Right forelimb (tissue), 1 donor: ENCODE measurements at regions not wholly inside any gene's neighbourhood (a gene's known extent, or its start where the extent isn't known, plus 50 kb on each side); places are given as distances from the start of the nearest gene placed in this dataset.

Experiments
- DNase-seq: peaks from one replicate; pipeline ENCODE4 v3.0.0-alpha.2; 2018

DNA sequence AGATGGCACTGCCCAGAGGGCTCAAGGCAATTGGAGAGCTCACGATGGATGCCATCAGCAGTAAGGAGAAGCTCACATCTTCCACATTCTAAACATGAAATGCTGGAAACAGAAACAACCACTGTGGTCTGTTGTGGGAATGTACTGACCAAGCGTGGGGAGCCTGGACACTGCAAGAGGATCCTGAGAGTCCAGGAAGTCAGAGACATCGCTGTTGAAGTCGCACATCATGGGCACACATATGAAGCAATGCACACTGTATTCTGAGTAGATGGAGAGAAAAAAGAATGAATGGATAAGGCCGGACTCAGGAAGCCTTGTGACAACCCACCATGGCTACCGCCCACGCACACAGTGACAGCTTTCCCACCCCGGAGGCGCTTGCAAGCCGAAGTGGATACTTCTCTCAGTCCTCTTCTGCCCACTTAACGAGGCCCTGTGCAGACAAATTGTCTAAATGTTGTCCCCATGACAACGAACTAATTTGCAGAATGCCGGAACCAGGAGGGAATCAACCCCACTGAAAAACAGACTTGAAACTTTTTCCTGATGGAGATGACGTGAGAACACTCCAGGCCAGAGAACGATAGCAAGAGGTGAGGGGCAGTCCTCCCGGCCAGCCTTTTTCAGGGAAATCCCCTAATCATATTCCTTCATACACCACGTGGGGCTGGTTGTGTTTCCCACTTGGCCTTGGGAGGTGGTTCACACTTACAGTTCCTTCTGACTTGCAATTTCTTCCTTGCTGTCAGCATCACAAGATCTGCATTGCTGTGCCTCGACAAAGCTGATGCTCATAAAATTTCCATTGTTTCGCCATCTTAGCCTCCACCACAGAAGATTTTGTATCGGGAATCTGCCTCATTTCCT, 109.6 kb upstream of the SERP2 start:
- DNase-seq, result no peak

DNA sequence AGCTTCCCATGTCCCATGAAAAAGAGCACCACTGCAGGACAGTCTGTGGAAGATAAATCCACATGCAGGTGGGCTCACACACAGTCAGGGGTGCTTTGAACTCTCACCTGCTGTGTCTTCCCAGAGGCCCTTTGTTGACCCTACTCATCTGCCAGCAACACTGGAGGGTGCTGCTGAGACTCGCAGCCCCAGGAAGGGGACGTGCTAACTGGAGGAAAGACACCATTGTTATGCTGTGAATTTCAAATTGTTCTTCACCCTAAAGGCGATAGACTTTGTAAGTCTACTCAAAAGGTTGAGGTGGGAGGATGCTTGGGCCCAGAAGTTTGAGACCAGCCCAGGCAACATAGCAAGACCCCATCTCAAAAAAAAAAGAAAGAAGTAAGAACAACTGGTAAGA, 107.3 kb upstream of the SERP2 start:
- no peak for DNase-seq

DNA sequence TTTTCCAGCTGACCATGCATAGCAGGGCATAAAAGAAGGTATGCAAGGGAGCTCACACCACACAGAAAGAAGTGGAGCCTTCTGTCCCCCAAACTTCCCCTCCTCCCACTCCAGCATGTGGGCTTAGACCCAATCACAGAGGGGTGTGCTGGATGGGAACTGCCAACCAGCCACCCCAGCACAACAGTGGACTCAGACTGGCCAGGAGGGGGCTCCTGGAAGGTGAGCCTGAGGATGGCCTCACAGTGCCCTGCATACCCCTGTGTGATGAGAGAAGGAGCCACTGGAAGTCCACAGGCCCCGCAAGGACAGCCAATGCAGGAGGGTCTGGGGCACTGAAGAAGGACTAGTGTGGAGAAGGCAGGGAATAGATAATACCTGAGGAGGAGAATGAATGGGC, 106.9 kb upstream of the SERP2 start:
- DNase-seq, result no peak

DNA sequence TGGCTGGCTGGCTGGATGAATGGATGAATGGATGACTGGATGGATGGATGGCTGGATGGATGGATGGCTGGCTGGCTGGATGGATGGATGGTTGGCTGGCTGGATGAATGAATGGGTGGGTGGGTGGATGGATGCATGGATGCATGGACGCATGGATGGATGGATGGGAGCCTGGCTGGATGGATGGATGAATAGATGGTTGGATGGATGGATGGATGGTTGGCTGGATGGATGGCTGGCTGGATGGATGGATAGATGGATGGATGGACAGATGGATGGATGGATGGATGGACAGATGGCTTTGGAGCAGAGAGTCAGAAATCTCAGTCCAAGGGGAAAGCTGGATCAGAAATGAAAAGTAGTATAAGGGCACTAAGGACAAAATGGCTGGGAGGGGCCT, 106.4 kb upstream of the SERP2 start:
- no peak for DNase-seq

DNA sequence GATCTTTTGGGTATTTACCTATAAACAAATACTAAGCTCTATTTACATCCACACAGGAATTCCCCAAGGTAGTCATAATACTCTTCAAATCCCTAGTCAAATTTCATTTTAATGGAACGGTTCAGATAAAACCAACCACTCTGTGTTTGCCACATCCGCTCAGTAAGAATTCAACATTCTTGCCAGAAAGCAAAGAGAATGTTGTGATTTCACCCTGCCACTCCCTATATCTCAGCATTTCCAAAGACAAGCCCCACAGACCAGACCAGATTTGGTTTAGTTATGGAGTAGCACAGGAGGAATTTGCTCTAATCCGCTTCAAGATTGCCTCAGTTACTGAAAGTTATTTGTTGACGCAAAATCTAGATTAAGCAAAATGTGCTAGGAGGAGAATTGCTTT, 105.6 kb upstream of the SERP2 start:
- DNase-seq, result no peak

DNA sequence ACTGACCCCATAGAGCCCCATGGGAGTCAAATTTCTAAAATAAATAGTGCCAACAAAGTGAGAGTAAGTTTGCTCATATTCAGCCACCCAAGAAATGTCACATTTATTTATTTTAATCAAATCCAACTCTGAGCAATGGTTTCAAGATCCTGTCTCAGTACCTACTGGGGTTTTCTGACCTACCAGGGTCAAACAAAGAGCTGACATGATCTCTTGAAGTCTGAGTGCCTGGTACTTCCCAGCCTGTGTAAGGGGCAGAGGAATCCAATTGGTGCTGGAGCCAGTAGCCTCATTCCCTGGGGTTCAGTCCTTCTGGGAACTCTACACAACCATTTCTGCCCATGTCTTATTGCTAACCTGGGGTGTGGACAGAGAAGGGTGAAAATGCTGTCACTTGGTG, 104.6 kb upstream of the SERP2 start:
- no peak for DNase-seq

DNA sequence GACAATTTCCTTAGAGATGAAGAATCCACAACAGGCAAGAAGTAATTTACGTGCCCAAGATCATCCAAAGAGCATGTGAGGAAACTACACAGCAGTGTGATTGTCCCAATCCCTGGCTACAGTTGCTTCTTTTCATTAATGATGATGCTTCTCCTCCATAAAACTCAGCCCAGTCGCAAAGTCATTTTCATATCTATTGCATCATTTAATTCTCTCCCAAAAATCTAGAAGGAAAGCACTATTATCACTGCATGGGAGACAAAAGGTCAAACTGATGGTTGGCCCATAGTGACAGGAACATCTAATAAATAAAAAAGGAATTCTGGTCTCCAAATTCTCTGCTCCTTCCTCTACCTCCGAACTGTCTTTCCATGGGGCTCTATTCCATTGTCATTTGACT, 103.5 kb upstream of the SERP2 start:
- DNase-seq, result no peak

DNA sequence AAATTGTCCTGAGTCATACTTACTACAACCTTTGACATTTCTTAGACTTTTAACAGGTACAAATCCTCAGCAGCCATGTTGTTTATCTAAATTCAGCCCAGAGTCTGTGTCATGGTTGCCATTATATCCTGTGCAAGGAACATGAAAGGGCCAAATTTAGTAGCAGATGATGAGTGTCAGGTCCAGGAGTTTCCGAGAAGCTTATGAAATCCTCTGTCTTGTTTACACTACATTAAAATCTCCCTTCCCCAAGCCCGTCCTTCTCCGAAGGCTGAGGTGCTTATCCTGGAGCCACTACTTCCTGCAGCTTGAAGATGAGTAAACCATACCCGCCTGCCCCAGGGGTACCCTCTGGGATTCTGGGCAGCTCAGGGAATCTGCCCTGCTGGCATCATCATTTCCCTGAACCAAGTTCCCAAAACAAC, 102.6 kb upstream of the SERP2 start:
- no peak for DNase-seq

DNA sequence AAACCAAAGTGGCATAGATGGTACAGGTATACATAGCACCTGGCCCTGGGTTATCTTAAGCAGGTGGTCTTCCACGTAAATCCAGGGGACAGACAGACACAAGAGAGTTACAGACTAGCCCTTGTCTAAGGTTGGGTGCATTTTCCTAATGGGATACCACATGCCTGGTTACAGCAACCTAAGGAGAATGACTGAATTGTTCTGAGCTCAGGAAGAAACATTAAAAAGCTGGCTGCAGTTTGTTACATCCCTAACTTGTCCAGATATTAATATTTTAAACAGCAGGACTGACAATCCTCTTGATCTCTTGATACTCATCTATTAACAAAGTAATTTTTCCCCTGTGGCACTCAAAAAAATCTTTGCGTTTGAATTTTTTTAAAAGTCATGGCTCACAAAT, 102.2 kb upstream of the SERP2 start:
- no peak for DNase-seq

DNA sequence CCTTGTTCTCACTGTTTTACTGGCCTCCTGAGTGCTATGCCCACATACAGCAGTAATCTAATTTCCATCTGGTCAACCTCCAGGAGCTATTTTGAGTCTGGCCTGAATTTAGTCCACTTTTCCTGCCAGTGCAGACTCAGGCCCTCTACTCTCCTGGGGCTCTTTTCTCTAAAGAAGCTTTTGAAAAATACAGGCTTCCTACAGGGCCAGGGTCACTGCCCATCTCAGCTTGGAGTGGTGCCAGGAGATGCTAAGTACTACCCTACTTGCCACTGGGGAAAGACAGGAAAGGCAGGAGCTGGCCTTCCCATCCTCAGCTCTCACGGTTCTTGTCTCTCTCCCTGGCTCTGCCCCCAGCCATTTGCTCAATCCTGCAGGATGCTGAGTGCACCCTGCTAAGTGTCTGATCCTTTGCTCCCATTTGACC, 101.7 kb upstream of the SERP2 start:
- peak; percentile 62 for DNase-seq

DNA sequence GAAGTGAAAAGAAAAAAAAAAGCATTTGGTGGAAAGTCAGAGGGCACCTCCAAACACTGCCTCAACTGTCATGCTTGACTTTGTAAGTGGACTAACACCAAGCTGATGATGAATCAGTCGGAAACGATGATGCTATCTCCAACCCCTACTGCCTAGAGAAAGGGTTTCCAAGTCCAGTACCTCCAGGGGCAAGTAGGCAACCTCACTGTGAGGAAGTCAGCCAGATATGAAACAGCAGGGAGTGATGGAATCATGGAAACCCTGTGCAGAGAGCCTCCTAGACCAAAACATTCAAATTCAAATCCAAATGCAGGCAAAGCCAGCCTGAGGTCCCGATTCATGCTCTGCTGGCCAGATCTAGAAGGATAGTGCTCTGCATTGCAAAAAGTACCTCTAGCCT, 100.9 kb upstream of the SERP2 start:
- no peak for DNase-seq

DNA sequence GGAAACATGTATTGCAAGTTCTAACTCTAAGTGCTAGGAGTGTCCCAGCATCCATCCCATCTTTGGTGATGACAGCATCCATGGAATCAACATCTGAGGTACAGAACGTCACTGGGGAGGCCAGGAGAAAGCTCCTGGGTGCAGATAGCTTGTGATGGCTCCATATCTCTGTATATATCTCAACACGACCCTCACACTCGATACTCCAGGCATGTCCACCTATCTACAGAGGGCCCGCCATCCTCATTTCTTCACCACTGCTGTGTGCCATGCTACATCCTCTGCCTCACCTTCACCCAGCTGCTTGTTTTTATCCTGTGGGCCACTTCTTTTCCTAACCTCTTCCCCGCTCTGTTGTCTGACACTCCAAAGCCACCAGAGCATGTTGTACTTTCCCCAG, 100.4 kb upstream of the SERP2 start:
- no peak for DNase-seq

DNA sequence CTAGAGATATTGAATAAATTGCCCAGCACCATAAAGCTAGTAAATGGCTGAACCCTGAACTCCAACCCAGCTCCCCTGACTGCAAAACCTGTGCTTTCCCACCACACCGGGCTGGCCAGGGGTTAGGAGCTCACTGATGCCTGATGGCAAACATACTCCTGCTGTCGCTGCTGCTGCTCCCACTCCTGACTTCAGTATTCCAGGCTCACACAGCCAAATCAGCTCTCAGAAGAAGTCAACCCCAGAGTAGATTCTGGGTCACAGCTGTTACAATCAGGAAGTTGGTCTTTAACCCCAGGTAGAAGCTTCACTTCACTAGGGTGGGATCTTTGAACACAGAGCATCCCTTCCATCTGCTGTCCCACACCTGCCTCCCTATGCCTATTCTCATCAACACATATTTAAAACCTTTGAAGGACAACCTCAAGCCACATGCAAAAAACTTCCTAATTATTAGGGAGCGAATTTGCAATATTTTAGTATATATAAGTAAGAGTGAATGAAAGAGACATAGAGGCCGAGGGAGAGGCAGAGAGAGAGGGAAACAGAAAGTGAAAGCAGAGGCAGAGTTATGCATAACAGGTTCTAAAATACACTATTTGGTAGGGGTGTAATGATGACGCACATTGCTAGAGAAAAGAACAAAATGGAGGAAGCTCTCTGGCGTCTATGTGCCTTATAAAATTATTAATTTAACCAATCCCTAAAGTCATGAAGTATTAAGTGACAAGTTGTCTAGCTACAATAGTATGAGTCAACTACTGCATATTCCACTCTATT, 99.4 kb upstream of the SERP2 start:
- DNase-seq, result no peak

DNA sequence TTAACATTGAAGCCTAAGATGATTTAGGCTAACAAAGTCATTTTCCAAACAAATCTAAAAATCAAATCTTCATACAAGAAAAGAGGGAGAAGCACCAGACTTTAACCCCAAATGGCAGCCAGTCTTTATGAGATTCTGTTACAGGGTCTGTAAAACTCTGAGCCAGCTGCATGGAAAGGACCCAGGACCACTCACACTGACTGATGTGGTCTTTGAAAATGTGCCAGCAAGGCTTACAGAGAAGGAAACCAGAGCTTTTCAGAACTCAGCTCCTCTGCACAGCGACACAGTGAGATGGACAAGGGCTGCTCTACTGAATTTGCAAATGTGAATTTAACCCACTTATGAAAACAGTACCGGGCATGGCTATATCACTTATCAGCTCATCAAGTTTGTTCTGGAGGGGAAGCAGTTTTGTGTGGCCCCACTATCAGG, 98.8 kb upstream of the SERP2 start:
- no peak for DNase-seq

DNA sequence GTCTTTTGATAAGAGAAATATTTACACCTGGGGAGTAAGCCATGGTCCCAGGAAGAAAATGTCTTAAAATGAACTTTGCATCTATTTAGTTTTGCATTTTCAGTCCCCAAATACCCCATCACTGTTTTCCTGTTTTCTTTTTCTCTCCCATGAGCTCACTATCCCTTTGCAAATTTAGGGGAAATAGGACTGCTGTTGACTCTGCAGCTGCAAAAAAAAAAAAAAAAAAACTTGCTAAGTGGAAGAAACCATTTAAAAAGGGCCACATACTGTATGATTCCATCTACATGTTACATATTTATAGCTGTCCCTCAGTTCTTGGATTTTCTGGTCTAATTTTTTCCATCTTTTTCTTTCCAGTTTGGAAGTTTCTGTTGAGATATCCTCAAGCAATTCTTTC, 98.2 kb upstream of the SERP2 start:
- no peak for DNase-seq

DNA sequence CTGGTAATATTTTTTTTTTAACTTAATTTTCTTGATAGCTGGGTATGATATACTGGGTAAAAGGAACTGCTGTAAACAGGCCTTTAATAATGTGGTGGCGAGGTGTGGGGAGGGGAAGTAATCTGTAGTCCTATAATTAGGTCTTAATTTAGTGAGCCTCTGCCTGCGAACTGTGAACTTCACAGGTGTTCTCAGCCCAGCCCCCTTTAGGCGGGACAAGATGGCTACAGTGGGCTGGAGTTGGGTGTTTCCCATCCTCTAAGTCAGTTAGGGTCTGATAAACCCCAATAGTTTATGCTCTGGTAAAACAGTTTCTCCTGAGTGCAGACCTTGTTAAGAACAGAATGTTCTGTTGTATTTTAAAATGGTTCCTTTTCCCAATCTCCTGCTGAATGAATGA, 97.6 kb upstream of the SERP2 start:
- no peak for DNase-seq

DNA sequence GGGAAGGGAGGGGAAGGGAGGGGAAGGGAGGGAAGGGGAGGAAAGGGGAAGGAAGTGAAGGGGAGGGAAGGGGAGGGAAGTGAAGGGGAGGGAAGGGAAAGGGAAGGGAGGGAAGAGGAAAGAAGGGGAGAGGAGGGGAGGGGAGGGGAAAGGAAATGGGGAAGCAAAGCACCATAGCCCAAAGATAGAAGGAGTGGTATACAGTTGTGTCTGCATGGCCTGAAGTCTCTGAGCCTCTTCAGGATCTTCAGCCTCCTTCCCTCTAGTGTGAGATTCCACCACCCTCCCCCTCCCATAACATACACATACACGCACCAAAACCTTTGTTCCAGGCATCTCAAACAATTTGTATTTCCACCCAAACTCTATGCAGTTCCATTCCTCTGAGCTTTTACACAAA, 96.2 kb upstream of the SERP2 start:
- no peak for DNase-seq

DNA sequence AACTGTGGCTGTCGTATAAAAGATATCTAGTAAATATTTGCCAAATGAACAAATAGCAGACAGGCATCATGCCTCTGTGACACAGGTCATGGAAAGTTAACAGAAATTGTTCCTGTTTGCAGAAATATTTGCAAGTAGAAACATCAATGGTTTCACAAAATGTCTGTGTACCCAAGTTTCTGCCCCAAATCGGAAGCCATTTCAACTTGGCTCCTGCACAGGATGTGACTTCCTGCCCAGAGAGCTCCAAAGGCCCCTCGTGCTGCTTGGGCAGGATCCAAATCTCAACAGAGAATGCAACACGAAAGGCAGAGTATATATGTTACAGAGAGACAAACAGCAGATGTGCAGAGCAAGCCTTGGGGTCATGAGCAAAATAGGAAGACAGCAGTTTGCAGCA, 95.5 kb upstream of the SERP2 start:
- peak; percentile 41 for DNase-seq

DNA sequence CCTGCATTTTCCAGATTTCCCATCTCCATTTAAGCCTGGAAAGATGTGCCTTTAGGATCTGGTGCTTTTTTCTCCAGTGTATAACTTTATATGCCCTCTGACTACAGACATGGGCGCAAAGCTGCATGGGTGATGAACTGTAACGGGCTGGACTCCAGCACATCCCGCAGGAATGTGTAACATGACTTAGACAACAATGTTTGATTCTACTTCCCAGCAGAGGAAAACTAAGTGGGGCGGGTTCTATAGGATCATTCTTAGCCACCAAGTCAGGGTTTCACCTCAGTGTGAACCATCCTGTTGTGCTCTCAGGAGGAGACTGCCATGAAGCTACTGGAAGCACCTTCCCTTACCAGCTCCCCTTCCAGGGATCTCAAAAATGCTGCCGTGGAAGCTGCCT, 93.2 kb upstream of the SERP2 start:
- DNase-seq, result peak; percentile 4

DNA sequence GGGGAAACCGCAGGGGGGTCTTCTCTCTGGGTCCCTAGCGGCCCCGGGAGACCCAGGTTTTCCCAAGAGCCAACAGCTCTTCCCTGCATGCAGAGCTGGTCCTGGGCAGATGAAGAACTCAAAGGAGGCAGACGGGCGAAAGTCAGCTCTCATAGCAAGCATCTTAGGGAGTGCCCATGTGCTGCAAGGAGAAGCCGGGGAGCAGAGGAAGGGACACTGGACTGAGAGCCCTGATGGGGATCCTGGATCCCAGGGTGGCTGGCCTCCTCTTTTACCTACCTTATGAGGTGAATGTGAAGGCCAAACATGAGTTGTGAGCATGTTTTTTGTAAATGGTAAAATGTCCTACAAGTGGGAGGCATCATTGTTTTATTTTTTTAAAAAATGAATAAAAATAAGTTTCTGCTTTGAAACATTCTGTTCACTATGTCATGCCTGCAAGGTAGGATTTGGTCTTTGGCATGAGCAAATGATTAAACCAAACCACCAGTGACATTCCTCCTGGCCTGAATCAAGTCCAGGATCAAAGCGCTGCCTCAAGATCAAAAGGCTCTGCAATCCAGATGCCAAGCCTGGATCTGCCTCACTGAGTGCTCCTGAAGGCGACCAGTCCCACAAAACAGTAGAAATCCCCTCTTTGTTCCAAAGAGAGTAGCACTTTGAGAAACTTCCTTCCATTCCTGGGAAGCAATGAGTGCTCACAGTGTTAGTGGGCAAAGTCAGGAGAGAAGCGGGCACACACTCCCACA, 92.2 kb upstream of the SERP2 start:
- DNase-seq, result peak; percentile 16

DNA sequence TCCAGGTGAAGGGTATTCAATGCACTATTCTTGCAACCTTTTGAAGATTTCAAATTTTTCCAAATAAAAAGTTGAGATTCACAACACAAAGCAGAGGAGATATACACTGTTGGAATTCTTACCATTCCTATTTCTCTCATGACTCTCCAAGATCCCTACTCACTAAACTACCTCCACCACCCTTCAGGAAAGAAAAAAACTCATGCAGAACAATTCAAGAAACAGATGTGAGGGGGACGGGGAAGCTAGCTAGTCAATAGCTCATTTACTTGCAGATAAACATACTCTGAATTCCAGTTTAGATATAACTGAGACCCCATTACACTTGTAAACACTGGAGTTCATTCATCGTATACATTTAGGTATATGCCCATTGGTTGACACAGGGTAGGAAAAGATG, 90.0 kb upstream of the SERP2 start:
- DNase-seq, result no peak

DNA sequence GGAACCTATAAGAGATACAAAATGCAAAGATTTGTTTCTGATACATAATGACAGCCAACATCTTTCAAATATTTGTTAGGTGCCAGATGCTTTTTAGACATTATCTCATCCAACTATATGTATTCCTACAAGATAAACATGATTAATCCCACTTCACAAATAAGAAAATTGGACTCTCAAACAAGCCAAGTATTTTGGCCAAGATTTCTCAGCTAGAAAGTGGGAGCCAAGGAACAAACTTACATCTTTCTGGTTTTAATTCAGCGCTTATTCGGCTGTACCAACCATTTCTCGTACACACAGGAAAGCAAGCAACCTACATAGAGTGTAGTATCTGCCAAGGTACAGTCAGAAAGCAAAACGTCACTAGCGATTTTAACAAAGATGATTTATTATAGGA, 85.7 kb upstream of the SERP2 start:
- no peak for DNase-seq

DNA sequence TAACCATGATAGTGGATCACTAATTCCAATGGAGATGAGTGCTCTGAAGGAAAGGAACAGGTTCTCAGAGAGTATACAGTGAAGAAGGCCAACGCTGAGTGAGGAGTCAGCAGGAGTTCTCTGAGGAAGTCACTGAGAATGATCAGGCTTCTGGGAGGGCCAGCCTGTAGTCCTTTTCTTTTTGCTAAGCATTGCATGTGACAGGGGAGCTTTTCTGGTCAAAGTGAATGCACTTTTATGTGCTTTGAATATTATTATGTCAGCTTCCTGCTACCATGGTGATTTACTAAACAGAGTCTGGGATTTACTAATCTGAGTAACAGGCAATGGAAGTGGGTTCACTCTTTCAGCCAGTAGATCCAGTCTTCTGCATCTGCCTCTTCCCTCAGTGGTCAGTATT, 81.1 kb upstream of the SERP2 start:
- no peak for DNase-seq

DNA sequence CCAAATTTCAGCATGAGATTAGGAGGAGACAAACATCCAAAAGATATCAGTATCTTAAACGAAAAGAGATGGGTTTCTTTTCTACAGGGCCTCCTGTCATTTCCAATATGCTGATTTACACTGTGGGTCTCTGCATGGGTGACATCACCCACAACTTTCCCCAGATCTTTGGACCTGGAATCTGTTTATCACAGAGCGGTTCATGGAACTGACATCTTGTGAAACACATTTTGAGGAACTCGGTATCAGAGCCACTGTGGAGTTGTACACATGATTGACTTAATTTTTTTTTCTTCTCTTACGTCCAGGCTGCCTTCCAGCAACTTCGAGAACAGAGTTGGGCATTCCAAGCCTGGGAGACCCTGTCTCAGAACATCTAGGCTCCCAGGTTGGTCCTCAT, 80.2 kb upstream of the SERP2 start:
- no peak for DNase-seq
